HG03565 (cell line): ENCODE measurements at regions not wholly inside any gene's neighbourhood (a gene's known extent, or its start where the extent isn't known, plus 50 kb on each side); places are given as distances from the start of the nearest gene placed in this dataset.
"Not testable (repeated sequence)": the region's sequence is repeated elsewhere in the genome, so short reads cannot be mapped to it uniquely, and the experiment has no call there.

ENCODE experiments used
- ATAC-seq: cut with Tn5 transposase; IDR thresholded peaks from one replicate; pipeline ENCODE4 v1.9.1; 2021; ENCODE audit warnings: mild to moderate bottlenecking, moderate library complexity; ENCODE audit not compliant: unreplicated experiment

- no peak for ATAC-seq
Observed at GRCh38 chr10:29185050-29185449, 103.8 kb upstream of the LYZL1 start.

GRCh38 chr10:29186221-29186620 lies 102.6 kb upstream of the LYZL1 start:
- no peak for ATAC-seq

- no peak for ATAC-seq
Observed at GRCh38 chr10:29189256-29189655, 99.6 kb upstream of the LYZL1 start.

- no peak for ATAC-seq
Observed at GRCh38 chr10:29191674-29192073, 97.2 kb upstream of the LYZL1 start.

GRCh38 chr10:29199339-29199738 lies 89.5 kb upstream of the LYZL1 start:
- no peak for ATAC-seq

GRCh38 chr10:29199941-29200679 lies 88.8 kb upstream of the LYZL1 start:
- ATAC-seq = no peak

- no peak for ATAC-seq
Observed at GRCh38 chr10:29202386-29202940, 86.4 kb upstream of the LYZL1 start.

GRCh38 chr10:29203432-29203831 lies 85.4 kb upstream of the LYZL1 start:
- ATAC-seq = no peak

- no peak for ATAC-seq
Observed at GRCh38 chr10:29204070-29204800, 84.6 kb upstream of the LYZL1 start.

- no peak for ATAC-seq
Observed at GRCh38 chr10:29205787-29206186, 83.1 kb upstream of the LYZL1 start.

GRCh38 chr10:29208845-29209244 lies 80.0 kb upstream of the LYZL1 start:
- no peak for ATAC-seq

GRCh38 chr10:29209830-29210229 lies 79.0 kb upstream of the LYZL1 start:
- ATAC-seq = no peak

GRCh38 chr10:29210266-29210868 lies 78.5 kb upstream of the LYZL1 start:
- no peak for ATAC-seq

GRCh38 chr10:29212597-29212996 lies 76.3 kb upstream of the LYZL1 start:
- no peak for ATAC-seq

GRCh38 chr10:29214551-29214950 lies 74.3 kb upstream of the LYZL1 start:
- no peak for ATAC-seq

- no peak for ATAC-seq
Observed at GRCh38 chr10:29217292-29217738, 71.6 kb upstream of the LYZL1 start.

GRCh38 chr10:29223326-29223725 lies 65.5 kb upstream of the LYZL1 start:
- ATAC-seq = no peak

- no peak for ATAC-seq
Observed at GRCh38 chr10:29224631-29225030, 64.2 kb upstream of the LYZL1 start.

- no peak for ATAC-seq
Observed at GRCh38 chr10:29227201-29227600, 61.7 kb upstream of the LYZL1 start.

GRCh38 chr10:29228562-29228961 lies 60.3 kb upstream of the LYZL1 start:
- no peak for ATAC-seq

- ATAC-seq = no peak
Observed at GRCh38 chr10:29229258-29229705, 59.6 kb upstream of the LYZL1 start.

- ATAC-seq = not testable (repeated sequence)
Observed at GRCh38 chr10:29236910-29237309, 52.0 kb upstream of the LYZL1 start.
